BE2C (cell line): ENCODE measurements at regions not wholly inside any gene's neighbourhood (a gene's known extent, or its start where the extent isn't known, plus 50 kb on each side); places are given as distances from the start of the nearest gene placed in this dataset.

Experiments
- DNase-seq: peaks from one replicate; pipeline ENCODE4 v3.0.0-alpha.2; 2020
- H3K27me3 ChIP-seq: fragments of 250-450 bp; sonication (Bioruptor Pico); 2 replicates; pipeline ENCODE4 v1.5.1; 2020; ENCODE audit warnings: mild to moderate bottlenecking
- H3K36me3 ChIP-seq: fragments of 250-450 bp; sonication (Bioruptor Pico); 2 replicates; pipeline ENCODE4 v1.5.1; 2020; ENCODE audit warnings: mild to moderate bottlenecking
- H3K4me1 ChIP-seq: fragments of 250-450 bp; sonication (Bioruptor Pico); 2 replicates; pipeline ENCODE4 v1.5.1; 2020
- H3K4me3 ChIP-seq: 2 replicates; pipeline ENCODE4 v1.5.1; 2011; ENCODE audit warnings: low read depth, low read length
- H3K9me3 ChIP-seq: fragments of 250-450 bp; sonication (Bioruptor Pico); 2 replicates; pipeline ENCODE4 v1.5.1; 2020
- CTCF ChIP-seq: IDR thresholded peaks from 2 replicates; pipeline ENCODE4 v1.5.1; 2012; ENCODE audit warnings: mild to moderate bottlenecking, low read depth, low read length

GRCh38 chr4:110675426-110675825, 52.5 kb upstream of the PITX2 start:
- Histone ChIP-seq H3K4me3 (no peak overlapping the region), H3K27me3 (no peaks in the 10 kb centered on the region), H3K36me3 (no peaks in the 10 kb centered on the region), H3K9me3 (no peaks in the 10 kb centered on the region), H3K4me1 (no peaks in the 10 kb centered on the region)
- DNase-seq = no peak
- no peak for TF ChIP-seq CTCF

GRCh38 chr4:110676241-110676640, 53.4 kb upstream of the PITX2 start:
- no peak overlapping the region for H3K4me3 ChIP-seq
- TF ChIP-seq CTCF = no peak
- no peaks in the 10 kb centered on the region for H3K4me1 ChIP-seq
- H3K27me3 ChIP-seq = no peaks in the 10 kb centered on the region
- H3K9me3 ChIP-seq = no peaks in the 10 kb centered on the region
- DNase-seq = no peak
- no peaks in the 10 kb centered on the region for H3K36me3 ChIP-seq

- no peak for TF ChIP-seq CTCF
- no peaks in the 10 kb centered on the region for H3K4me1 ChIP-seq
- H3K36me3 ChIP-seq = no peaks in the 10 kb centered on the region
- peaks cover 8% of the 10 kb centered on the region; the same call in 1 of the 2 replicates for H3K27me3 ChIP-seq
- peak; percentile 11 for DNase-seq
- H3K4me3 ChIP-seq = no peak overlapping the region
- H3K9me3 ChIP-seq = no peaks in the 10 kb centered on the region
Observed at GRCh38 chr4:110678517-110679227, 55.8 kb upstream of the PITX2 start.

- H3K4me1 ChIP-seq = no peaks in the 10 kb centered on the region
- H3K27me3 ChIP-seq = peaks cover 8% of the 10 kb centered on the region; the same call in 1 of the 2 replicates
- no peak for TF ChIP-seq CTCF
- no peaks in the 10 kb centered on the region for H3K9me3 ChIP-seq
- H3K36me3 ChIP-seq = no peaks in the 10 kb centered on the region
- H3K4me3 ChIP-seq = no peak overlapping the region
- no peak for DNase-seq
Observed at GRCh38 chr4:110680265-110680664, 57.4 kb upstream of the PITX2 start.

- no peak for DNase-seq
- TF ChIP-seq CTCF = no peak
- Histone ChIP-seq H3K4me1 (no peaks in the 10 kb centered on the region), H3K27me3 (peaks cover 8% of the 10 kb centered on the region; the same call in 1 of the 2 replicates), H3K9me3 (no peaks in the 10 kb centered on the region; the same call in 1 of the 2 replicates), H3K4me3 (no peak overlapping the region), H3K36me3 (no peaks in the 10 kb centered on the region)
Observed at GRCh38 chr4:110681381-110681780, 58.5 kb upstream of the PITX2 start.

GRCh38 chr4:110682311-110682710, 59.4 kb upstream of the PITX2 start:
- Histone ChIP-seq H3K27me3 (peaks cover 8% of the 10 kb centered on the region; the same call in 1 of the 2 replicates), H3K4me3 (no peak overlapping the region), H3K36me3 (no peaks in the 10 kb centered on the region), H3K4me1 (no peaks in the 10 kb centered on the region), H3K9me3 (no peaks in the 10 kb centered on the region; the same call in 1 of the 2 replicates)
- no peak for DNase-seq
- no peak for TF ChIP-seq CTCF
